HFF-Myc (cell line): ENCODE measurements at regions not wholly inside any gene's neighbourhood (a gene's known extent, or its start where the extent isn't known, plus 50 kb on each side); places are given as distances from the start of the nearest gene placed in this dataset.
"Not testable (repeated sequence)": the region's sequence is repeated elsewhere in the genome, so short reads cannot be mapped to it uniquely, and the experiment has no call there.

ENCODE experiments used
- DNase-seq: peaks from one replicate; pipeline ENCODE4 v3.0.0-alpha.2; 2011; ENCODE audit warnings: low read depth; ENCODE audit errors: extremely low read depth
- H3K4me3 ChIP-seq: replicated peaks from 2 replicates; pipeline ENCODE4 v1.5.1; 2011; ENCODE audit warnings: low read depth, mild to moderate bottlenecking, control low read depth, low read length
- CTCF ChIP-seq: IDR thresholded peaks from 2 replicates; pipeline ENCODE4 v1.5.1; 2012; ENCODE audit warnings: mild to moderate bottlenecking, low read depth, low read length, control low read depth; ENCODE audit errors: missing control alignments

- H3K4me3 ChIP-seq = no peak overlapping the region
- no peak for TF ChIP-seq CTCF
- no peak for DNase-seq
Measured at GRCh38 chr7:49580761-49581160, 192.7 kb upstream of the VWC2 start.

GRCh38 chr7:49583440-49583839 is 190.0 kb upstream of the VWC2 start:
- no peak for DNase-seq
- no peak overlapping the region for H3K4me3 ChIP-seq
- no peak for TF ChIP-seq CTCF

- no peak for DNase-seq
- no peak for TF ChIP-seq CTCF
- no peak overlapping the region for H3K4me3 ChIP-seq
Measured at GRCh38 chr7:49596701-49597491, 176.5 kb upstream of the VWC2 start.

- TF ChIP-seq CTCF = no peak
- no peak overlapping the region for H3K4me3 ChIP-seq
- DNase-seq = no peak
Measured at GRCh38 chr7:49597805-49598204, 175.6 kb upstream of the VWC2 start.

- no peak overlapping the region for H3K4me3 ChIP-seq
- TF ChIP-seq CTCF = no peak
- DNase-seq = no peak
Measured at GRCh38 chr7:49611951-49612350, 161.5 kb upstream of the VWC2 start.

- no peak for DNase-seq
- H3K4me3 ChIP-seq = no peak overlapping the region
- no peak for TF ChIP-seq CTCF
Measured at GRCh38 chr7:49613759-49614158, 159.7 kb upstream of the VWC2 start.

- H3K4me3 ChIP-seq, DNase-seq: not testable (repeated sequence)
Measured at GRCh38 chr7:49614974-49615373, 158.5 kb upstream of the VWC2 start.
